ENCODE measurements at regions not wholly inside any gene's neighbourhood (a gene's known extent, or its start where the extent isn't known, plus 50 kb on each side); places are given as distances from the start of the nearest gene placed in this dataset.
"Not testable (repeated sequence)": the region's sequence is repeated elsewhere in the genome, so short reads cannot be mapped to it uniquely, and the experiment has no call there.

DNA sequence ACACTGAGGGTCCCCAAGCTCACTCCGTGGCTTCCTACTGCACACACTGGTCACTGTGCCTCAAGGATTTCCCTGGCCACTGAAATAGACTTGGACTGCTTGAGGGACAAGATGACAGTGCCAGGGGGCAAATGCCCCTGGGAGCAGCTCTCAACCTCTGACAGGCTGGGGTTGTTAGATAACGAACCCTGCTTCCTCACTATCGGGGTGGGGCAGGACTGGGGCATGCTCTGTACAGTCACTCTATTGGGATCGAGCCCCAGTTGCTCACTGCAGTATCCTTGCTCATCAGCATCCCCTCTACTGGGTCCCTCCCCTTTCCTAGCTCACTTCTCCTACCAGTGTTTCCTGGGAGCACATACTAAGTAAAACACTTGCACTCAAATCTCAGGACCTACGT is 610.8 kb downstream of the NTRK3 start:
- no peaks in the 10 kb centered on the region for H3K9me3 ChIP-seq (ENCODE audit: insufficient read depth, low read length)
- H3K79me2 ChIP-seq (ENCODE audit: low read length): no peaks in the 10 kb centered on the region
- no peak overlapping the region for H2AFZ ChIP-seq (ENCODE audit: low read depth, low read length)
- H3K4me1 ChIP-seq (ENCODE audit: low read length): no peaks in the 10 kb centered on the region
- TF ChIP-seq, protein P1, sequence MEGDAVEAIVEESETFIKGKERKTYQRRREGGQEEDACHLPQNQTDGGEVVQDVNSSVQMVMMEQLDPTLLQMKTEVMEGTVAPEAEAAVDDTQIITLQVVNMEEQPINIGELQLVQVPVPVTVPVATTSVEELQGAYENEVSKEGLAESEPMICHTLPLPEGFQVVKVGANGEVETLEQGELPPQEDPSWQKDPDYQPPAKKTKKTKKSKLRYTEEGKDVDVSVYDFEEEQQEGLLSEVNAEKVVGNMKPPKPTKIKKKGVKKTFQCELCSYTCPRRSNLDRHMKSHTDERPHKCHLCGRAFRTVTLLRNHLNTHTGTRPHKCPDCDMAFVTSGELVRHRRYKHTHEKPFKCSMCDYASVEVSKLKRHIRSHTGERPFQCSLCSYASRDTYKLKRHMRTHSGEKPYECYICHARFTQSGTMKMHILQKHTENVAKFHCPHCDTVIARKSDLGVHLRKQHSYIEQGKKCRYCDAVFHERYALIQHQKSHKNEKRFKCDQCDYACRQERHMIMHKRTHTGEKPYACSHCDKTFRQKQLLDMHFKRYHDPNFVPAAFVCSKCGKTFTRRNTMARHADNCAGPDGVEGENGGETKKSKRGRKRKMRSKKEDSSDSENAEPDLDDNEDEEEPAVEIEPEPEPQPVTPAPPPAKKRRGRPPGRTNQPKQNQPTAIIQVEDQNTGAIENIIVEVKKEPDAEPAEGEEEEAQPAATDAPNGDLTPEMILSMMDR (IDR thresholded peaks at IDR 0.05; ENCODE audit: low read depth, low read length): no peak
- TF ChIP-seq EZH2phosphoT487 (IDR thresholded peaks at IDR 0.05; ENCODE audit: low read depth): no peak
- no peak overlapping the region for H3K9ac ChIP-seq (ENCODE audit: low read length)
- H3K27ac ChIP-seq (ENCODE audit: low read length): no peak overlapping the region
- no peak overlapping the region for H3K4me3 ChIP-seq (ENCODE audit: low read length)
- H3K27me3 ChIP-seq (ENCODE audit: low read depth, low read length): no peaks in the 10 kb centered on the region
- H4K20me1 ChIP-seq (ENCODE audit: insufficient read depth, low read length): no peaks in the 10 kb centered on the region
- no peaks in the 10 kb centered on the region for H3K36me3 ChIP-seq (replicated peaks; ENCODE audit: low read depth, low read length)
- H3K4me2 ChIP-seq (ENCODE audit: low read length): no peak overlapping the region

DNA sequence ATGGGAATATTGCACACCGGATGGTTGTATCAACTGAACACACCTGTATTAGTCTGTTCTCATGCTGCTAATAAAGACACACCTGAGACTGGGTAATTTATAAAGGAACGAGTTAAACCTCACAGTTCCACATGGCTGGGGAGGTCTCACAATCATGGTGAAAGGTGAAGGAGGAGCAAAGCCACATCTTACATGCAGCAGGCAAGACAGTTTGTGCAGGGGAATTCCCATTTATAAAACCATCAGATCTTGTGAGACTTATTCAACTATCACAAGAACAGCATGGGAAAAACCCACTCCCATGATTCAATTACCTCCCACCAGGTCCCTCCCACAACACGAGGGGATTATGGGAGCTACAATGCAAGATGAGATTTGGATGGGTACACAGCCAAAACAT is 613.5 kb downstream of the NTRK3 start:
- H3K4me3 ChIP-seq (ENCODE audit: low read length); H2AFZ ChIP-seq (ENCODE audit: low read depth, low read length); H3K27ac ChIP-seq (ENCODE audit: low read length); H3K9me3 ChIP-seq (ENCODE audit: insufficient read depth, low read length); H3K79me2 ChIP-seq (ENCODE audit: low read length); H3K4me1 ChIP-seq (ENCODE audit: low read length); H3K27me3 ChIP-seq (ENCODE audit: low read depth, low read length); H3K9ac ChIP-seq (ENCODE audit: low read length); H4K20me1 ChIP-seq (ENCODE audit: insufficient read depth, low read length); H3K4me2 ChIP-seq (ENCODE audit: low read length); H3K36me3 ChIP-seq (replicated peaks; ENCODE audit: low read depth, low read length): not testable (repeated sequence)

DNA sequence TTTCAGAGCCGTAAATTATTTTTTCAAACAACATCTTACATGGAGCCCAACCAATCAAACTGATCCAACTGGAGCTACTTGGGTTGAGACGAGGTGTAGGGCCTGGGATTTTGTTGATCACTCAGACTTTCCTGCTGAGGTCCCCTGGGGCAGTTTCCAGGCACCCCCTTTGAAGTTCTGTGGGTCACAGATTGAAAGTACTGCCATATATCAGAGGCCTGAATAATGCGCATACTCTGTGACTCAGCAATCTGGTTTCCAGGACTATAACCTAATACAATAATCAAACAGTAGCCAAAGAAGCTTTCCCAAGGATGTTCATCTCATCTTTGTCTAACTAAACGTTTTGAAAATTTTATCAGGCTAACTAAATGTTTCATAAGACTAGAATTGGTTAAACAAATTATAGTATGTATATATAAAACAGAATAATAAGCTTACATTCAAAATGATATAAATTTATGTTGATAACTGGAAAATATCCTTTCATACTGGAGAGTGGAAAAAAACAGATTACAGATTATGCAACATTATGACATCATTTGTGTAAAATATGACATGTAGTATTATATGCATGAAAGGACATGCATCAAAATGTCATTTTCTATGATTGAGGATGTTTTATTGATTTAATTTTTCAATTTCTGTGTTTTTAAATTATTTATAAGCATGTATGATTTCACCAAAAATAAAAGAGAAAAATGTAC is 617.1 kb downstream of the NTRK3 start:
- Histone ChIP-seq H3K9me3 (ENCODE audit: insufficient read depth, low read length) (no peaks in the 10 kb centered on the region), H3K27me3 (ENCODE audit: low read depth, low read length) (no peaks in the 10 kb centered on the region), H3K27ac (ENCODE audit: low read length) (no peak overlapping the region), H3K36me3 (replicated peaks; ENCODE audit: low read depth, low read length) (no peaks in the 10 kb centered on the region), H3K79me2 (ENCODE audit: low read length) (no peaks in the 10 kb centered on the region), H3K4me2 (ENCODE audit: low read length) (no peak overlapping the region), H3K4me3 (ENCODE audit: low read length) (no peak overlapping the region), H2AFZ (ENCODE audit: low read depth, low read length) (no peak overlapping the region), H4K20me1 (ENCODE audit: insufficient read depth, low read length) (no peaks in the 10 kb centered on the region), H3K9ac (ENCODE audit: low read length) (no peak overlapping the region), H3K4me1 (ENCODE audit: low read length) (no peaks in the 10 kb centered on the region)
- TF ChIP-seq EZH2phosphoT487 (IDR thresholded peaks at IDR 0.05; ENCODE audit: low read depth): no peak
- TF ChIP-seq, protein P1 (IDR thresholded peaks at IDR 0.05; ENCODE audit: low read depth, low read length): no peak

DNA sequence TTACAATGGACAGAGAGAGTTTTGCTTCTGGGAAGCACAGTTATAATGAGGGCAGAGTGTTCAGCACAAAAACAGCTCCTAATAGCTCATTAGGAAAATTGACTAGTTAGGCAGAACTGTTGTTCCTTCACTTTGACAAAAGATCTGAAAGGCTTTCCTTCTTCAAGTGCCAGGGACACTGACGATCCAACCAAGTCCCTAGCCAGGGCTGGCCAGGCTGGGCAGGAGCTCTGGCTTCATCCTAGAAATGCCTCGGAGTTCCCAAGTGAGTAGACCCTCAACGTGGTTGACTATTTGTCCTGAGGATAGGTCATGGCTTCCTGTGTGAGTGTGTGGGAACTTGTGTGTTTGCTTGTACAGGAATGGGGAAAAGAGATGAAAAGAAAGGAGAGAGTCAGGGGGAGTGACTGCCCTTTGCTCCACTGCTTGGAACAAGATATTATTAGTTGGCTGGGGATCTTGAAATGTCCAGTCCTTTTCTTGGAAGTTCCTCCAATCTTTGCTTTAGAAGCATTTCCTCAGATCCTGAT is 617.9 kb downstream of the NTRK3 start:
- no peak overlapping the region for H3K4me2 ChIP-seq (ENCODE audit: low read length)
- H3K9ac ChIP-seq (ENCODE audit: low read length): no peak overlapping the region
- H2AFZ ChIP-seq (ENCODE audit: low read depth, low read length): no peak overlapping the region
- H3K27me3 ChIP-seq (ENCODE audit: low read depth, low read length): no peaks in the 10 kb centered on the region
- H3K4me1 ChIP-seq (ENCODE audit: low read length): no peaks in the 10 kb centered on the region
- no peaks in the 10 kb centered on the region for H3K36me3 ChIP-seq (replicated peaks; ENCODE audit: low read depth, low read length)
- H3K27ac ChIP-seq (ENCODE audit: low read length): no peak overlapping the region
- H4K20me1 ChIP-seq (ENCODE audit: insufficient read depth, low read length): no peaks in the 10 kb centered on the region
- H3K4me3 ChIP-seq (ENCODE audit: low read length): no peak overlapping the region
- H3K9me3 ChIP-seq (ENCODE audit: insufficient read depth, low read length): no peaks in the 10 kb centered on the region
- H3K79me2 ChIP-seq (ENCODE audit: low read length): no peaks in the 10 kb centered on the region
- TF ChIP-seq EZH2phosphoT487 (IDR thresholded peaks at IDR 0.05; ENCODE audit: low read depth): no peak
- TF ChIP-seq, protein P1 (IDR thresholded peaks at IDR 0.05; ENCODE audit: low read depth, low read length): no peak
